ENCODE measurements at regions not wholly inside any gene's neighbourhood (a gene's known extent, or its start where the extent isn't known, plus 50 kb on each side); places are given as distances from the start of the nearest gene placed in this dataset.
"Not testable (repeated sequence)": the region's sequence is repeated elsewhere in the genome, so short reads cannot be mapped to it uniquely, and the experiment has no call there.

- DNase-seq (no peak), ATAC-seq (no peak)
- Histone ChIP-seq H3K9me3 (ENCODE audit: control insufficient read depth, low read length) (no peaks in the 10 kb centered on the region), H3K4me3 (ENCODE audit: low read length) (no peak overlapping the region), H3K4me1 (ENCODE audit: control insufficient read depth, insufficient read depth, low read length) (no peaks in the 10 kb centered on the region), H3K27ac (ENCODE audit: low read length) (no peak overlapping the region), H3K27me3 (ENCODE audit: control insufficient read depth, insufficient read depth) (no peaks in the 10 kb centered on the region)
- intact Hi-C loops (cut with DNase I) = no loop called here
- 94% methylated on average over 1 of the region's 1 CpG for WGBS
Observed at GRCh38 chr7:19916046-19916445, 142.6 kb upstream of the TMEM196 start.

GRCh38 chr7:19915596-19915995, 142.2 kb upstream of the TMEM196 start:
- Histone ChIP-seq H3K9me3 (ENCODE audit: control insufficient read depth, low read length) (no peaks in the 10 kb centered on the region), H3K27ac (ENCODE audit: low read length) (no peak overlapping the region), H3K27me3 (ENCODE audit: control insufficient read depth, insufficient read depth) (no peaks in the 10 kb centered on the region), H3K4me3 (ENCODE audit: low read length) (no peak overlapping the region), H3K4me1 (ENCODE audit: control insufficient read depth, insufficient read depth, low read length) (no peaks in the 10 kb centered on the region)
- no peak for ATAC-seq
- intact Hi-C loops (cut with DNase I) = no loop called here
- no peak for DNase-seq

- ATAC-seq (no peak), DNase-seq (no peak)
- H3K27ac ChIP-seq (ENCODE audit: low read length) = no peak overlapping the region
- intact Hi-C loops (cut with DNase I) = no loop called here
- H3K4me3 ChIP-seq (ENCODE audit: low read length) = no peak overlapping the region
- 69% methylated on average over 1 of the region's 1 CpG for WGBS
- H3K9me3 ChIP-seq (ENCODE audit: control insufficient read depth, low read length) = no peaks in the 10 kb centered on the region
- H3K4me1 ChIP-seq (ENCODE audit: control insufficient read depth, insufficient read depth, low read length) = no peaks in the 10 kb centered on the region
- H3K27me3 ChIP-seq (ENCODE audit: control insufficient read depth, insufficient read depth) = no peaks in the 10 kb centered on the region
Observed at GRCh38 chr7:19914866-19915265, 141.4 kb upstream of the TMEM196 start.

GRCh38 chr7:19900118-19900517, 126.7 kb upstream of the TMEM196 start:
- Histone ChIP-seq H3K9me3 (ENCODE audit: control insufficient read depth, low read length) (peaks cover 2% of the 10 kb centered on the region), H3K4me3 (ENCODE audit: low read length) (no peak overlapping the region), H3K27ac (ENCODE audit: low read length) (no peak overlapping the region), H3K4me1 (ENCODE audit: control insufficient read depth, insufficient read depth, low read length) (no peaks in the 10 kb centered on the region), H3K27me3 (ENCODE audit: control insufficient read depth, insufficient read depth) (no peaks in the 10 kb centered on the region)
- DNase-seq = no peak
- intact Hi-C loops (cut with DNase I) = no loop called here
- no peak for ATAC-seq

GRCh38 chr7:19899529-19899928, 126.1 kb upstream of the TMEM196 start:
- no peak overlapping the region for H3K4me3 ChIP-seq (ENCODE audit: low read length)
- WGBS = 64% methylated on average over 3 of the region's 3 CpGs
- no peaks in the 10 kb centered on the region for H3K27me3 ChIP-seq (ENCODE audit: control insufficient read depth, insufficient read depth)
- H3K4me1 ChIP-seq (ENCODE audit: control insufficient read depth, insufficient read depth, low read length) = no peaks in the 10 kb centered on the region
- peaks cover 2% of the 10 kb centered on the region for H3K9me3 ChIP-seq (ENCODE audit: control insufficient read depth, low read length)
- H3K27ac ChIP-seq (ENCODE audit: low read length) = no peak overlapping the region
- DNase-seq = no peak
- ATAC-seq = no peak
- intact Hi-C loops (cut with DNase I) = no loop called here

- DNase-seq; H3K9me3 ChIP-seq (ENCODE audit: control insufficient read depth, low read length); H3K27me3 ChIP-seq (ENCODE audit: control insufficient read depth, insufficient read depth); H3K4me1 ChIP-seq (ENCODE audit: control insufficient read depth, insufficient read depth, low read length); H3K27ac ChIP-seq (ENCODE audit: low read length); ATAC-seq; H3K4me3 ChIP-seq (ENCODE audit: low read length); intact Hi-C loops (cut with DNase I): not testable (repeated sequence)
- 92% methylated on average over 11 of the region's 11 CpGs for WGBS
Observed at GRCh38 chr7:19882893-19883292, 109.5 kb upstream of the TMEM196 start.

GRCh38 chr7:19872094-19872493, 98.7 kb upstream of the TMEM196 start:
- 81% methylated on average over 1 of the region's 1 CpG for WGBS
- no peak overlapping the region for H3K27ac ChIP-seq (ENCODE audit: low read length)
- no peak overlapping the region for H3K4me3 ChIP-seq (ENCODE audit: low read length)
- no peaks in the 10 kb centered on the region for H3K27me3 ChIP-seq (ENCODE audit: control insufficient read depth, insufficient read depth)
- DNase-seq = no peak
- H3K4me1 ChIP-seq (ENCODE audit: control insufficient read depth, insufficient read depth, low read length) = no peaks in the 10 kb centered on the region
- H3K9me3 ChIP-seq (ENCODE audit: control insufficient read depth, low read length) = no peaks in the 10 kb centered on the region
- intact Hi-C loops (cut with DNase I) = no loop called here
- no peak for ATAC-seq

GRCh38 chr7:19871102-19871501, 97.7 kb upstream of the TMEM196 start:
- ATAC-seq = no peak
- H3K27ac ChIP-seq (ENCODE audit: low read length) = no peak overlapping the region
- DNase-seq = no peak
- WGBS = 89% methylated on average over 2 of the region's 2 CpGs
- no peaks in the 10 kb centered on the region for H3K9me3 ChIP-seq (ENCODE audit: control insufficient read depth, low read length)
- H3K27me3 ChIP-seq (ENCODE audit: control insufficient read depth, insufficient read depth) = no peaks in the 10 kb centered on the region
- intact Hi-C loops (cut with DNase I) = no loop called here
- no peak overlapping the region for H3K4me3 ChIP-seq (ENCODE audit: low read length)
- H3K4me1 ChIP-seq (ENCODE audit: control insufficient read depth, insufficient read depth, low read length) = no peaks in the 10 kb centered on the region

GRCh38 chr7:19869979-19870378, 96.6 kb upstream of the TMEM196 start:
- H3K4me3 ChIP-seq (ENCODE audit: low read length) = no peak overlapping the region
- intact Hi-C loops (cut with DNase I) = no loop called here
- H3K4me1 ChIP-seq (ENCODE audit: control insufficient read depth, insufficient read depth, low read length) = no peaks in the 10 kb centered on the region
- H3K27me3 ChIP-seq (ENCODE audit: control insufficient read depth, insufficient read depth) = no peaks in the 10 kb centered on the region
- no peak for DNase-seq
- H3K27ac ChIP-seq (ENCODE audit: low read length) = no peak overlapping the region
- no peak for ATAC-seq
- WGBS = 86% methylated on average over 3 of the region's 3 CpGs
- H3K9me3 ChIP-seq (ENCODE audit: control insufficient read depth, low read length) = no peaks in the 10 kb centered on the region

- DNase-seq (no peak), ATAC-seq (no peak)
- Histone ChIP-seq H3K27me3 (ENCODE audit: control insufficient read depth, insufficient read depth) (no peaks in the 10 kb centered on the region), H3K4me3 (ENCODE audit: low read length) (no peak overlapping the region), H3K27ac (ENCODE audit: low read length) (no peak overlapping the region), H3K9me3 (ENCODE audit: control insufficient read depth, low read length) (no peaks in the 10 kb centered on the region), H3K4me1 (ENCODE audit: control insufficient read depth, insufficient read depth, low read length) (no peaks in the 10 kb centered on the region)
- WGBS = 74% methylated on average over 5 of the region's 5 CpGs
- intact Hi-C loops (cut with DNase I) = no loop called here
Observed at GRCh38 chr7:19853261-19853832, 79.9 kb upstream of the TMEM196 start.

GRCh38 chr7:19852192-19852591, 78.8 kb upstream of the TMEM196 start:
- H3K4me1 ChIP-seq (ENCODE audit: control insufficient read depth, insufficient read depth, low read length) = no peaks in the 10 kb centered on the region
- 46% methylated on average over 1 of the region's 1 CpG for WGBS
- DNase-seq (no peak), ATAC-seq (no peak)
- H3K27ac ChIP-seq (ENCODE audit: low read length) = no peak overlapping the region
- no peaks in the 10 kb centered on the region for H3K27me3 ChIP-seq (ENCODE audit: control insufficient read depth, insufficient read depth)
- H3K9me3 ChIP-seq (ENCODE audit: control insufficient read depth, low read length) = no peaks in the 10 kb centered on the region
- intact Hi-C loops (cut with DNase I) = no loop called here
- no peak overlapping the region for H3K4me3 ChIP-seq (ENCODE audit: low read length)

- Histone ChIP-seq H3K27ac (ENCODE audit: low read length) (no peak overlapping the region), H3K4me1 (ENCODE audit: control insufficient read depth, insufficient read depth, low read length) (no peaks in the 10 kb centered on the region), H3K27me3 (ENCODE audit: control insufficient read depth, insufficient read depth) (no peaks in the 10 kb centered on the region), H3K4me3 (ENCODE audit: low read length) (no peak overlapping the region), H3K9me3 (ENCODE audit: control insufficient read depth, low read length) (no peaks in the 10 kb centered on the region)
- intact Hi-C loops (cut with DNase I) = no loop called here
- ATAC-seq (no peak), DNase-seq (no peak)
- 82% methylated on average over 3 of the region's 3 CpGs for WGBS
Observed at GRCh38 chr7:19851504-19851903, 78.1 kb upstream of the TMEM196 start.
